CD4-positive, alpha-beta memory T cell (primary cell): ENCODE measurements at regions not wholly inside any gene's neighbourhood (a gene's known extent, or its start where the extent isn't known, plus 50 kb on each side); places are given as distances from the start of the nearest gene placed in this dataset.

Source experiments
- CTCF ChIA-PET: fragments of 350-600 bp; sonication (Branson Sonifier 250); formaldehyde crosslinking; loops from one replicate; lab custom pipeline; 2021; ENCODE audit warnings: inconsistent platforms; ENCODE audit not compliant: partially characterized antibody; lab: Charles Lee
- POLR2A ChIA-PET: fragments of 350-600 bp; sonication (Branson Sonifier 250); formaldehyde crosslinking; loops from one replicate; lab custom pipeline; 2021; ENCODE audit not compliant: partially characterized antibody; lab: Charles Lee
- DNase-seq, 5 donors: peaks; one replicate each; pipeline versions ENCODE4 v3.0.0 to v3.0.0-alpha.2; 2020 to 2022; ENCODE audit warnings: mixed read lengths in 1 of 5
- H3K27ac ChIP-seq: one replicate; pipeline ENCODE4 v1.7.0; 2013; ENCODE audit warnings: low read depth, low read length
- H3K27me3 ChIP-seq: 2 replicates; pipeline ENCODE4 v1.7.0; 2013; ENCODE audit warnings: mild to moderate bottlenecking, low read length, moderate library complexity; ENCODE audit not compliant: insufficient read depth
- H3K36me3 ChIP-seq: 2 replicates; pipeline ENCODE4 v1.7.0; 2013; ENCODE audit warnings: mild to moderate bottlenecking, low read length, moderate library complexity; ENCODE audit not compliant: insufficient read depth
- H3K4me1 ChIP-seq: 2 replicates; pipeline ENCODE4 v1.7.0; 2013; ENCODE audit warnings: mild to moderate bottlenecking, low read length, moderate library complexity; ENCODE audit not compliant: insufficient read depth
- H3K4me3 ChIP-seq, 2 donors: one replicate each; pipeline ENCODE4 v1.7.0; 2013; ENCODE audit warnings: low read length in 2 of 2, mild to moderate bottlenecking in 1 of 2
- H3K9me3 ChIP-seq, 2 donors: one replicate each; pipeline ENCODE4 v1.7.0; 2013; ENCODE audit warnings: low read length in 2 of 2, control low read depth in 1 of 2; ENCODE audit not compliant: control insufficient read depth in 1 of 2
- H3K27ac Mint-ChIP-seq, 7 donors: one replicate each; pipeline ENCODE4 v1.8.0; 2020 to 2021; ENCODE audit warnings: mixed read lengths in 7 of 7, mild to moderate bottlenecking in 6 of 7, inconsistent platforms in 3 of 7, moderate library complexity in 3 of 7
- H3K27me3 Mint-ChIP-seq, 2 donors: one replicate each; pipeline ENCODE4 v1.8.0; 2020 to 2021; ENCODE audit warnings: mixed read lengths in 2 of 2
- H3K36me3 Mint-ChIP-seq, 2 donors: one replicate each; pipeline ENCODE4 v1.8.0; 2020 to 2021; ENCODE audit warnings: mixed read lengths in 2 of 2, inconsistent platforms in 1 of 2, mild to moderate bottlenecking in 1 of 2
- H3K4me1 Mint-ChIP-seq, 4 donors: one replicate each; pipeline ENCODE4 v1.8.0; 2020 to 2021; ENCODE audit warnings: mixed read lengths in 4 of 4, mild to moderate bottlenecking in 1 of 4
- H3K4me3 Mint-ChIP-seq, 8 donors: one replicate each; pipeline ENCODE4 v1.8.0; 2020 to 2021; ENCODE audit warnings: mixed read lengths in 8 of 8, mild to moderate bottlenecking in 7 of 8, moderate library complexity in 6 of 8, inconsistent platforms in 3 of 8
- H3K9me3 Mint-ChIP-seq, 8 donors: one replicate each; pipeline ENCODE4 v1.8.0; 2020 to 2021; ENCODE audit warnings: mixed read lengths in 8 of 8, mild to moderate bottlenecking in 5 of 8, inconsistent platforms in 3 of 8, moderate library complexity in 1 of 8
- intact Hi-C: fragments of 100-400 bp; cut with micrococcal nuclease; formaldehyde crosslinking; loops from one replicate; pipeline ENCODE4 v1.15.1; 2023

DNA sequence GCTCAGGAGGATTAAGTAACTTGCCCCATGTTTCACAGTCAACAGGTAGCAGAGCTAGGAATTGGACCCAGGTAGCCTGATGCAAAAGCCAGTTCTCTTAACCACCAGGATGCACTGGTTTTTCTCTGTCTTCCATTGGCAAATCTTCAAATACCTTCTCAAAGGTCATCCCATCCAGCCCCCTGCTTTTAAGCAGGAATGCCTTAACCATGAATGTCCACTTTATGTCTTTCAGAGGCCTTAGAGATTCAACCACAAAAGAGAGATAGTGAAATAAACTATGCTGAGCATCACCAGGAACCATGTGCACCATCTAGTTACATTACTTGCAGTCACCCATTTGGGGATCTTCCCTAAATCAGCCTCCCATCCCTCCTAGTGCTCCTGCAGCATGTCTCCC, 94.3 kb downstream of the C17orf67 start:
- Mint-ChIP-seq H3K36me3 (no peaks in the 10 kb centered on the region), H3K9me3 (no peaks in the 10 kb centered on the region), H3K4me3 (no peak overlapping the region), H3K27ac (no peak overlapping the region), H3K27me3 (peaks cover 7 to 10% of the 10 kb centered on the region in 2 donors), H3K4me1 (no peaks in the 10 kb centered on the region)
- Histone ChIP-seq H3K27ac (no peak overlapping the region), H3K4me3 (no peak overlapping the region), H3K4me1 (no peaks in the 10 kb centered on the region), H3K27me3 (no peaks in the 10 kb centered on the region), H3K36me3 (no peaks in the 10 kb centered on the region), H3K9me3 (no peaks in the 10 kb centered on the region)
- ChIA-PET POLR2A (no interaction called here), CTCF (interaction anchor here (1.9 kb wide), 1 partner anchor 23 kb away, joined by 4 read pairs; no protein-coding TSS in a partner anchor)
- intact Hi-C loops: no loop called here
- no peak for DNase-seq

DNA sequence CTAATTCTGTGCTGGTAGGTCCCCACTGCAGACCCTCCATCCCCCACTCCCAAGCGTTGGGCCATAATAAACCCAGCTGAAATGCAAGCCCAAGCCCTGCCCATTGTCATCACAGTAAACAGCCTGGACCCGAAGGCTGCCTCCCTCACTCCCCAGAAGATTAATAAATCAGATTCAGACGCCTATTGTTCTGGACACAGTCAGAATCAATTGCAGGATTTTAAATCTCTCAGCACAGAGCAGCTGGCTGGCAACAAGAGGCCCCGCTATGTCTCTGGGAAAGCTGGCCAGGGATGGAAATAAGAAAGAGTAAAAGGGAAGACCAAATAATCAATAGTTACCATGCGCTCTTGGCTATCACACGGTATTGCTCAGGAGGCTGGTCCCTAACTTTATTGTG, 93.9 kb downstream of the C17orf67 start:
- H3K9me3 Mint-ChIP-seq: no peaks in the 10 kb centered on the region
- no peaks in the 10 kb centered on the region for H3K9me3 ChIP-seq
- H3K27ac Mint-ChIP-seq: peak overlapping the region in 1 of 7 donors; percentile 32
- H3K4me3 Mint-ChIP-seq: no peak overlapping the region
- peaks cover 7 to 10% of the 10 kb centered on the region in 2 donors for H3K27me3 Mint-ChIP-seq
- DNase-seq: no peak
- CTCF ChIA-PET: interaction anchor here (1.9 kb wide), 1 partner anchor 24 kb away, joined by 4 read pairs; no protein-coding TSS in a partner anchor
- no peaks in the 10 kb centered on the region for H3K36me3 ChIP-seq
- H3K27ac ChIP-seq: no peak overlapping the region
- no peaks in the 10 kb centered on the region for H3K36me3 Mint-ChIP-seq
- no peak overlapping the region for H3K4me3 ChIP-seq
- POLR2A ChIA-PET: no interaction called here
- no peaks in the 10 kb centered on the region for H3K4me1 Mint-ChIP-seq
- H3K27me3 ChIP-seq: no peaks in the 10 kb centered on the region
- intact Hi-C loops: no loop called here
- H3K4me1 ChIP-seq: no peaks in the 10 kb centered on the region

DNA sequence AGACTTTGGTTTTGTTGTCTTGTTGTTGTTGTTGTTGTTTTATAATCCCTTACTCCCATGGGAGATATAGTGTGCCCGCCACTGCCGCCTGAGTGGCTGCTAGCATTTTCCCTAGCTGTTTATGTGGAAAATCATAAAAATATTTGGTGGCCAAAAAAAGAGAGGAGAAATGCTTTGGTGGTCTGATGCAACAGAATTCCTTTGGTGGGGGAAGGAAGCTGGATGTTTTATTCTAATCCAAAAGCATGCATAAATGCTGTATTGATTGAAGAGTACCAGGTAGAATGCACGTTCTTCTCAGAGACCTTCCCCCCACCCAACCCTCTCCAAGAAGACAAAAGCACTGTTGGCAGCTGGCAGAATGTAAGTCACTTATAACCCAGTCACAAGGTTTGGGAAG, 93.2 kb downstream of the C17orf67 start:
- ChIA-PET POLR2A (no interaction called here), CTCF (interaction anchor here (1.9 kb wide), 1 partner anchor 24 kb away, joined by 4 read pairs; no protein-coding TSS in a partner anchor)
- Histone ChIP-seq H3K4me3 (no peak overlapping the region), H3K4me1 (no peaks in the 10 kb centered on the region), H3K9me3 (no peaks in the 10 kb centered on the region), H3K27ac (no peak overlapping the region), H3K36me3 (no peaks in the 10 kb centered on the region), H3K27me3 (no peaks in the 10 kb centered on the region)
- DNase-seq: no peak
- Mint-ChIP-seq H3K36me3 (no peaks in the 10 kb centered on the region), H3K27me3 (peaks cover 7 to 10% of the 10 kb centered on the region in 2 donors), H3K27ac (no peak overlapping the region), H3K4me3 (no peak overlapping the region), H3K4me1 (no peaks in the 10 kb centered on the region), H3K9me3 (no peaks in the 10 kb centered on the region)
- intact Hi-C loops: no loop called here
